Activated CD8-positive, alpha-beta T cell treated with anti-CD3 and anti-CD28 coated beads, Interleukin-2, amount 10 ng/mL, durations not matched to agents 7 days and 5 days (primary cell): ENCODE measurements at regions not wholly inside any gene's neighbourhood (a gene's known extent, or its start where the extent isn't known, plus 50 kb on each side); places are given as distances from the start of the nearest gene placed in this dataset.

Source experiments
- ATAC-seq: fragments of 150-1000 bp; cut with Tn5 transposase; one replicate; pipeline ENCODE4 v1.10.0; 2021; ENCODE audit warnings: moderate library complexity
- CTCF ChIA-PET: fragments of 350-600 bp; sonication (Branson Sonifier 250); formaldehyde crosslinking; loops from one replicate; lab custom pipeline; 2021; ENCODE audit warnings: antibody characterized with exemption; lab: Charles Lee
- POLR2A ChIA-PET: fragments of 350-600 bp; sonication (Branson Sonifier 250); formaldehyde crosslinking; loops from one replicate; lab custom pipeline; 2021; ENCODE audit warnings: antibody characterized with exemption; lab: Charles Lee
- DNase-seq: peaks from one replicate; pipeline ENCODE4 v3.0.0-alpha.2; 2020
- H3K27ac Mint-ChIP-seq: one replicate; pipeline ENCODE4 v1.8.0; 2021; ENCODE audit warnings: mild to moderate bottlenecking, mixed read lengths
- H3K27me3 Mint-ChIP-seq: one replicate; pipeline ENCODE4 v1.8.0; 2021; ENCODE audit warnings: low read depth, mixed read lengths
- H3K36me3 Mint-ChIP-seq: one replicate; pipeline ENCODE4 v1.8.0; 2021; ENCODE audit warnings: low read depth, mixed read lengths
- H3K4me1 Mint-ChIP-seq: one replicate; pipeline ENCODE4 v1.8.0; 2021; ENCODE audit warnings: low read depth, mixed read lengths
- H3K4me3 Mint-ChIP-seq: one replicate; pipeline ENCODE4 v1.8.0; 2021; ENCODE audit warnings: mild to moderate bottlenecking, mixed read lengths
- H3K9me3 Mint-ChIP-seq: one replicate; pipeline ENCODE4 v1.8.0; 2022; ENCODE audit warnings: mixed read lengths; ENCODE audit not compliant: insufficient read depth

DNA sequence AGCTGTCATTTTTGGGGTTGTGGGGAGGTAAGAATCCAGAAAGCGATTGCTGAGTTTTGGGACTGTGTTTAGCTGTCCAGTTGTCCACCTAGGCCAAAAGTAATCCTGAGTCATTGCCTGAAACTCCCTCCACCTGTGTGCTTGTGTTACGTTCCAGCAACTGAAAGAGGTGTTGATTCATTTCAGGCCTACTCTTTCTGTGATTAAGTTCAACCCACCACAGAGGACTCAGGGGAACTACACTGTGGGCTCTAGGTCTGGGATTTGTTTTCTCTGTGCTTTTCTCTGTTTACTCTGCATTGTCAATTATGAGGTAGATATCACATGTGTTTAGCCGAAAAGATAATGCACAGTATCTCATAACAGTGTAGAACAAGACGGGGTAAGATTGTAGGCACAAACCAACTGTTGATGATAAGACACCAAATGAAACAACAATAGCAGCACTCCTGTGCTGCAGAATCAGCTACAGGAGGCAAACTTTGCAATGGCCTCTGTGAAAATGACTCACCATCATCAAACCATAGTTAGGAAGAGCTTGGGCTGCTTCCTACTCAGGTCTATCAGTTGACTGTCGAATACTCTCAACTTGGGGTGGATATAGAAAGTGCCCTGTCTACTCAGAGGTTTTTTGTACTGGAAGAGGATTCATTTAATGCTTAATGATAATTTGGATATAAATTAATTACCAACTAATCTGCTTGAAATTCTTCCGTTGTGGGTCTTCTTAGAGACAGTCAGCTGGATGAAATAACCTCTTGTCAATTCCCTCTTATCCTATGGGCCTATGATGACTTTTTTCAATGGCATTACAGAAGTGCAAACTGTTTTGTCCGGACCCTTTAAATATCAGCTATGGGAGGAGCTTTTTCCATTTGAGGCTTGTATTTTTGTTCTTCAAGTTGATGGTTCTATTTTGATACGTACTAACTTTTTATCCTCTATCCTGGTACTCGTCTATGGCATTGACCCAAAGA is 385.9 kb downstream of the BMP4 start:
- DNase-seq (no peak), ATAC-seq (no peak)
- ChIA-PET CTCF (no interaction called here), POLR2A (no interaction called here)
- Mint-ChIP-seq H3K9me3 (peaks cover 4% of the 10 kb centered on the region), H3K4me1 (no peaks in the 10 kb centered on the region), H3K27ac (no peak overlapping the region), H3K27me3 (peaks cover 9% of the 10 kb centered on the region), H3K36me3 (no peaks in the 10 kb centered on the region), H3K4me3 (no peak overlapping the region)

DNA sequence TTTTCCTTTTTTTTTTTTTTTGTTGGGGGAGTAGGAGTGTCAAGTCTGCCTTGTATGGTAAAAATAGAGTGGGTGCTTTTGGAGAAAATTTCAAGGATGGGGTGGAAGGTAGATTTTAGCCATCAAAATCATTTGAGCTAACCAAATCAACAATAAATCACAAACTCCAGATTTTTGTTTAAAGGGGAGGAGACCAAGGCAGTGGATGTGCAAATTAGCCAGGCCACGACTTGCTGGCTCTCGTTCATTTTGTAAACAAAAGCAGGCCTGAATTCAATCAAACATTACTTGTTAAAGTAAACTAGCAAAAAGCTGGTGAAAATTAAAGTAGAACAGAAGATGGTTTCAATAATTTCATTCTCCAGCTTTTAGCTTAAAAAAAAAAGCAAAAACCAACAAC is 387.2 kb downstream of the BMP4 start:
- Mint-ChIP-seq H3K27me3 (peaks cover 9% of the 10 kb centered on the region), H3K36me3 (no peaks in the 10 kb centered on the region), H3K4me3 (no peak overlapping the region), H3K9me3 (peaks cover 4% of the 10 kb centered on the region), H3K4me1 (no peaks in the 10 kb centered on the region), H3K27ac (no peak overlapping the region)
- ChIA-PET POLR2A (no interaction called here), CTCF (no interaction called here)
- DNase-seq: no peak
- no peak for ATAC-seq

GRCh38 chr14:53567236-53567780 is 389.3 kb downstream of the BMP4 start:
- ChIA-PET POLR2A (no interaction called here), CTCF (no interaction called here)
- Mint-ChIP-seq H3K36me3 (no peaks in the 10 kb centered on the region), H3K9me3 (peaks cover 4% of the 10 kb centered on the region), H3K4me3 (no peak overlapping the region), H3K27me3 (peaks cover 9% of the 10 kb centered on the region), H3K4me1 (no peaks in the 10 kb centered on the region), H3K27ac (no peak overlapping the region)
- no peak for DNase-seq
- ATAC-seq: no peak

DNA sequence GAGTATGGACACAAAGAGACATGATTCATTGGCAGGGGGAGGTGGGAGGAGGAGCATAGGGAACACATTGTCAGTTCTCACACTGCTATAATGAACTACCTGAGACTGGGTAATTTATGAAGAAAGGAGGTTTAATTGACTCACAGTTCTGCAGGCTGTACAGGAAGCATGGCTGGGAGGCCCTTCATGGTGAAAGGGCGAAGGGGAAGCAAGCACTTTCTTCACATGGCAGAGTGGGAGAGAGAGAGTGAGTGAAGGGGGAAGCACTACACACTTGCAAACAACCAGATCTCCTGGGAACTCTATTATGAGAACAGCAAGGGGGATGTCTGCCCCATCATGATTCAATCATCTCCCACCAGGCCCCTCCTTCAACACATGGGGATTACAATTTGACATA is 391.8 kb downstream of the BMP4 start:
- ChIA-PET POLR2A (no interaction called here), CTCF (no interaction called here)
- Mint-ChIP-seq H3K9me3 (peaks cover 4% of the 10 kb centered on the region), H3K27ac (no peak overlapping the region), H3K4me3 (no peak overlapping the region), H3K27me3 (no peaks in the 10 kb centered on the region), H3K4me1 (no peaks in the 10 kb centered on the region), H3K36me3 (no peaks in the 10 kb centered on the region)
- ATAC-seq: no peak
- no peak for DNase-seq

- Mint-ChIP-seq H3K27ac (no peak overlapping the region), H3K4me3 (no peak overlapping the region), H3K9me3 (peaks cover 4% of the 10 kb centered on the region), H3K4me1 (no peaks in the 10 kb centered on the region), H3K27me3 (no peaks in the 10 kb centered on the region), H3K36me3 (no peaks in the 10 kb centered on the region)
- ChIA-PET CTCF (no interaction called here), POLR2A (no interaction called here)
- ATAC-seq (no peak), DNase-seq (no peak)
Measured at GRCh38 chr14:53563628-53564027, 393.0 kb downstream of the BMP4 start.

GRCh38 chr14:53553221-53553620 is 400.1 kb upstream of the DDHD1 start:
- no peak overlapping the region for H3K4me3 Mint-ChIP-seq
- no peak for ATAC-seq
- no peak for DNase-seq
- no peaks in the 10 kb centered on the region for H3K9me3 Mint-ChIP-seq
- ChIA-PET POLR2A (no interaction called here), CTCF (no interaction called here)
- no peaks in the 10 kb centered on the region for H3K27me3 Mint-ChIP-seq
- no peaks in the 10 kb centered on the region for H3K36me3 Mint-ChIP-seq
- H3K4me1 Mint-ChIP-seq: no peaks in the 10 kb centered on the region
- H3K27ac Mint-ChIP-seq: no peak overlapping the region

GRCh38 chr14:53551862-53552261 is 398.7 kb upstream of the DDHD1 start:
- Mint-ChIP-seq H3K36me3 (no peaks in the 10 kb centered on the region), H3K27me3 (no peaks in the 10 kb centered on the region), H3K27ac (no peak overlapping the region), H3K4me1 (no peaks in the 10 kb centered on the region), H3K4me3 (no peak overlapping the region), H3K9me3 (no peaks in the 10 kb centered on the region)
- DNase-seq (no peak), ATAC-seq (no peak)
- POLR2A ChIA-PET: no interaction called here
- CTCF ChIA-PET: no interaction called here

DNA sequence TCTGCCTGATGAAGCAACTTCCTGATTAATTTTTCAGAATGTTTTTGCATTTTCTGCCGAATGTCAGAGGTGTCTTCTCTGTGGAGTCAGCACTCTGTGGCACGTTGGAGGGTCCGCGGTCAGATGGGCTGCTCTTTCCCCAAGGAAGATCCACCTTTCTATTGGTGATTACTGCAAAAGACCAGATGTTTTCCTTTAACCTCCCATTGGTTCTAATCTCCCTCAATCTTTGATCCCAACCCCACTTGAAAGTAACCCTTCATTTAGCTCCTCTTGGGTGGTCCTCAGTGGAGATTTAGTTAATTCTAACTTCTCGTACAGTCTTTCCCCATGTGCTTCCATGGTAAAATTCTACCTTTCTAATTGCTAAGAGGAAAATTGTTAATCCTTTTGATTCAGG is 397.7 kb upstream of the DDHD1 start:
- Mint-ChIP-seq H3K27me3 (no peaks in the 10 kb centered on the region), H3K4me1 (no peaks in the 10 kb centered on the region), H3K4me3 (no peak overlapping the region), H3K27ac (no peak overlapping the region), H3K36me3 (no peaks in the 10 kb centered on the region), H3K9me3 (no peaks in the 10 kb centered on the region)
- ChIA-PET POLR2A (no interaction called here), CTCF (no interaction called here)
- no peak for DNase-seq
- no peak for ATAC-seq

GRCh38 chr14:53549956-53550355 is 396.8 kb upstream of the DDHD1 start:
- H3K9me3 Mint-ChIP-seq: no peaks in the 10 kb centered on the region
- H3K27ac Mint-ChIP-seq: no peak overlapping the region
- H3K36me3 Mint-ChIP-seq: no peaks in the 10 kb centered on the region
- no peak overlapping the region for H3K4me3 Mint-ChIP-seq
- ChIA-PET POLR2A (no interaction called here), CTCF (no interaction called here)
- DNase-seq: no peak
- ATAC-seq: no peak
- H3K27me3 Mint-ChIP-seq: peaks cover 2% of the 10 kb centered on the region
- H3K4me1 Mint-ChIP-seq: no peaks in the 10 kb centered on the region

DNA sequence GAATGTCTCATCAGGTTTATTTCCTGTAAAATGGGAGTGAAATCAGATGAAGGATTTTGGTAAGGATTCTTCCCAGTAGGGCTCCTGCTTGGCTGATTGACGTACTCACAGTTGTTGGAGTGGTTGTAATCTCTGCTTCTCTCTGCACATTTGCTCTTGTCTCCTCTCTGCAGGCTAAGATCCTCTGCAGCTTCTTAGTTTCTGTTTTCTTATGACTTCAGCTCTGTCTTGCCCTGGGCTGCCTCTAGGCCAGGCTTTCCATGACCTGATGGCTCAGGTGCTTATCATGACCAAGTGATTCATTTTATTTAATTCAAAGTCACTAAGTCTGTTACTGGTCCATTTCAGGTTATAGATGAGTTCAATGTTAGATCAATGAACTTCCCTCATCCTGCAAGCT is 394.5 kb upstream of the DDHD1 start:
- Mint-ChIP-seq H3K27ac (no peak overlapping the region), H3K4me1 (no peaks in the 10 kb centered on the region), H3K27me3 (peaks cover 2% of the 10 kb centered on the region), H3K4me3 (no peak overlapping the region), H3K36me3 (no peaks in the 10 kb centered on the region), H3K9me3 (no peaks in the 10 kb centered on the region)
- no peak for DNase-seq
- POLR2A ChIA-PET: no interaction called here
- no peak for ATAC-seq
- CTCF ChIA-PET: interaction anchor here (1.1 kb wide), 1 partner anchor 800 kb away, joined by 3 read pairs; no protein-coding TSS in a partner anchor

GRCh38 chr14:53545217-53545616 is 392.1 kb upstream of the DDHD1 start:
- POLR2A ChIA-PET: no interaction called here
- CTCF ChIA-PET: no interaction called here
- Mint-ChIP-seq H3K4me1 (no peaks in the 10 kb centered on the region), H3K36me3 (no peaks in the 10 kb centered on the region), H3K27me3 (peaks cover 2% of the 10 kb centered on the region), H3K27ac (no peak overlapping the region), H3K9me3 (no peaks in the 10 kb centered on the region), H3K4me3 (no peak overlapping the region)
- DNase-seq (no peak), ATAC-seq (no peak)

DNA sequence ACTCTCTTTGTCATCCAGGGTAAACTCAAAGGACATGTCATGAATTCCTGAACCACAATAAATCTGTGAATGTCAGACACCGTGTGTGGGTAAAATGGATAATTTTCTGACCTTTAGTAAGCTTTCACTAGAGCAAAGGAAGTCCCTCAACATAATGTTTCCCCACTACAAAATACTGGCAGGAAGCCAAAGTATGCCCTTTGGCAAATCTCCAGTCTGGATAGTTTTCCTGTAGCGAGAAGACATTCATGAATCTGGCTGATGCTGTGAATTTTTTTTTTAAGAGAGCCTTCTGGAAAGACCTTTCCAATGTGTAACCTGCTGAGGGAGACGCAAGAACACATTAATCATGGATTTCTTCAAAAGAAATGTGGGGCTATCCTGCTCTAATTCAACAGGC is 389.6 kb upstream of the DDHD1 start:
- no peak for ATAC-seq
- POLR2A ChIA-PET: no interaction called here
- H3K27ac Mint-ChIP-seq: no peak overlapping the region

More for the DNA sequence above, 389.6 kb upstream of the DDHD1 start:
- no peak overlapping the region for H3K4me3 Mint-ChIP-seq
- H3K36me3 Mint-ChIP-seq: no peaks in the 10 kb centered on the region
- H3K9me3 Mint-ChIP-seq: no peaks in the 10 kb centered on the region
- CTCF ChIA-PET: no interaction called here
- peaks cover 2% of the 10 kb centered on the region for H3K27me3 Mint-ChIP-seq
- H3K4me1 Mint-ChIP-seq: no peaks in the 10 kb centered on the region
- DNase-seq: no peak
